Uterus (tissue), 2 donors: ENCODE measurements at regions not wholly inside any gene's neighbourhood (a gene's known extent, or its start where the extent isn't known, plus 50 kb on each side); places are given as distances from the start of the nearest gene placed in this dataset.

Experiments
- POLR2A ChIP-seq, 2 donors: fragments of 450-650 bp; IDR thresholded peaks; one replicate each; pipeline ENCODE4 v1.6.1; 2016; ENCODE audit warnings: antibody characterized with exemption in 2 of 2, mild to moderate bottlenecking in 1 of 2, moderate library complexity in 1 of 2
- TF ChIP-seq, protein P1 (sequence below), 4 experiments: fragments of 200-600 bp in 2 of 4; fragments of 450-650 bp in 2 of 4; sonication (generic) in 2 of 4; IDR thresholded peaks; one replicate each; pipeline ENCODE4 v1.5.1; 2016 to 2019; ENCODE audit warnings: antibody characterized with exemption in 4 of 4, mild to moderate bottlenecking in 2 of 4, moderate library complexity in 1 of 4

DNA sequence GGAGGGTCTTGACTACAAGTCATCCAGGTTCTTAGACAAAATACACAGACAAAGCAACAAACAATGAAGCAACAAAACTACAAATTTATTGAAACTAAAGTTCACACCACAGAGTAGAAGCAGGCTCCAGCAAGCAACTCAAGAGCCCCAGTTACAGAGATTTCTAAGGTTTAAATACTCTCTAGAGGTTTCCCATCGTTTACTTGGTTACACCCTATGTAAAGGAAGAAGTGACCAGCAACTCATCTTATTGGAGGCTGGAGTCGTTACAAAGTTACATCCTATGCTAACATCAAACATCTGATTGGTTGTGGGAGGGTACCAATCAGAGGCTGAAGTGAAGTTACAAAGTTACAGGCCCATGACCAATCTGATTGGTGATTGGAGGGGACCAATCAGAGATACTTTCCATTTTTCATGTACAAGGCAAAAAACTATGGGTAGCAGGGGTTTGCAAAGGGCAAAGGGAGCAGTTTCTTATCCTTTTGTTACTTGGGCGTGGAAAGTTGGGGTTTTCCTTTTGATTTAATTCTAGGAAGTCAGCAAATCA, 2292.6 kb upstream of the C9orf72 start:
- TF ChIP-seq, protein P1, sequence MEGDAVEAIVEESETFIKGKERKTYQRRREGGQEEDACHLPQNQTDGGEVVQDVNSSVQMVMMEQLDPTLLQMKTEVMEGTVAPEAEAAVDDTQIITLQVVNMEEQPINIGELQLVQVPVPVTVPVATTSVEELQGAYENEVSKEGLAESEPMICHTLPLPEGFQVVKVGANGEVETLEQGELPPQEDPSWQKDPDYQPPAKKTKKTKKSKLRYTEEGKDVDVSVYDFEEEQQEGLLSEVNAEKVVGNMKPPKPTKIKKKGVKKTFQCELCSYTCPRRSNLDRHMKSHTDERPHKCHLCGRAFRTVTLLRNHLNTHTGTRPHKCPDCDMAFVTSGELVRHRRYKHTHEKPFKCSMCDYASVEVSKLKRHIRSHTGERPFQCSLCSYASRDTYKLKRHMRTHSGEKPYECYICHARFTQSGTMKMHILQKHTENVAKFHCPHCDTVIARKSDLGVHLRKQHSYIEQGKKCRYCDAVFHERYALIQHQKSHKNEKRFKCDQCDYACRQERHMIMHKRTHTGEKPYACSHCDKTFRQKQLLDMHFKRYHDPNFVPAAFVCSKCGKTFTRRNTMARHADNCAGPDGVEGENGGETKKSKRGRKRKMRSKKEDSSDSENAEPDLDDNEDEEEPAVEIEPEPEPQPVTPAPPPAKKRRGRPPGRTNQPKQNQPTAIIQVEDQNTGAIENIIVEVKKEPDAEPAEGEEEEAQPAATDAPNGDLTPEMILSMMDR (IDR thresholded peaks at IDR 0.05), result no peak
- TF ChIP-seq POLR2A (IDR thresholded peaks at IDR 0.05), result no peak
